Peyer's patch (tissue), 4 donors: ENCODE measurements at regions not wholly inside any gene's neighbourhood (a gene's known extent, or its start where the extent isn't known, plus 50 kb on each side); places are given as distances from the start of the nearest gene placed in this dataset.

ENCODE experiments used
- DNase-seq, 3 donors: peaks; one replicate each; pipeline ENCODE4 v3.0.0-alpha.2; 2017 to 2019
- H3K27ac ChIP-seq, 4 donors: fragments of 200-600 bp; sonication (generic); one replicate each; pipeline ENCODE4 v1.5.1; 2016 to 2019
- H3K27me3 ChIP-seq, 2 donors: fragments of 200-600 bp; sonication (generic); one replicate each; pipeline ENCODE4 v1.5.1; 2019
- H3K36me3 ChIP-seq, 3 donors: fragments of 200-600 bp; sonication (generic); one replicate each; pipeline ENCODE4 v1.5.1; 2016 to 2019
- H3K4me1 ChIP-seq, 4 donors: fragments of 200-600 bp; sonication (generic); one replicate each; pipeline ENCODE4 v1.5.1; 2016 to 2019
- H3K4me3 ChIP-seq, 4 donors: fragments of 200-600 bp; sonication (generic); 1 replicate in 3 of 4; 2 replicates in 1 of 4; pipeline ENCODE4 v1.5.1; 2016 to 2019; ENCODE audit warnings: mild to moderate bottlenecking in 1 of 4
- H3K9me3 ChIP-seq, 4 donors: fragments of 200-600 bp; sonication (generic); one replicate each; pipeline ENCODE4 v1.5.1; 2016 to 2019; ENCODE audit warnings: mild to moderate bottlenecking in 1 of 4
- CTCF ChIP-seq, 6 experiments: fragments of 450-650 bp in 4 of 6; fragments of 200-600 bp in 2 of 6; sonication (generic) in 1 of 6; IDR thresholded peaks; one replicate each; pipeline ENCODE4 v1.5.1; 2017 to 2019; ENCODE audit warnings: antibody characterized with exemption in 6 of 6, mild to moderate bottlenecking in 3 of 6, moderate library complexity in 1 of 6
- POLR2A ChIP-seq, 2 donors: fragments of 450-650 bp; IDR thresholded peaks; one replicate each; pipeline ENCODE4 v1.5.1; 2017; ENCODE audit warnings: antibody characterized with exemption in 2 of 2, mild to moderate bottlenecking in 2 of 2, moderate library complexity in 2 of 2

GRCh38 chrX:3527166-3527565 lies 180.7 kb upstream of the MXRA5 start:
- Histone ChIP-seq H3K4me1 (no peaks in the 10 kb centered on the region), H3K9me3 (no peaks in the 10 kb centered on the region), H3K27me3 (no peaks in the 10 kb centered on the region), H3K27ac (no peak overlapping the region), H3K36me3 (no peaks in the 10 kb centered on the region), H3K4me3 (no peak overlapping the region)
- no peak for TF ChIP-seq CTCF (IDR thresholded peaks at IDR 0.05)
- TF ChIP-seq POLR2A (IDR thresholded peaks at IDR 0.05) = no peak
- no peak for DNase-seq

- no peaks in the 10 kb centered on the region for H3K27me3 ChIP-seq
- TF ChIP-seq POLR2A (IDR thresholded peaks at IDR 0.05) (no peak), CTCF (IDR thresholded peaks at IDR 0.05) (no peak)
- H3K27ac ChIP-seq = no peak overlapping the region
- H3K36me3 ChIP-seq = no peaks in the 10 kb centered on the region
- no peaks in the 10 kb centered on the region for H3K9me3 ChIP-seq
- H3K4me3 ChIP-seq = no peak overlapping the region
- H3K4me1 ChIP-seq = no peaks in the 10 kb centered on the region
- no peak for DNase-seq
Measured at GRCh38 chrX:3526731-3527130, 180.3 kb upstream of the MXRA5 start.

GRCh38 chrX:3526071-3526470 lies 179.6 kb upstream of the MXRA5 start:
- TF ChIP-seq POLR2A (IDR thresholded peaks at IDR 0.05) = no peak
- no peaks in the 10 kb centered on the region for H3K27me3 ChIP-seq

GRCh38 chrX:3522101-3522650 lies 175.7 kb upstream of the MXRA5 start:
- DNase-seq = no peak
- no peaks in the 10 kb centered on the region for H3K9me3 ChIP-seq
- H3K36me3 ChIP-seq = no peaks in the 10 kb centered on the region
- no peak overlapping the region for H3K27ac ChIP-seq
- H3K27me3 ChIP-seq = no peaks in the 10 kb centered on the region
- no peak overlapping the region for H3K4me3 ChIP-seq
- no peak for TF ChIP-seq POLR2A (IDR thresholded peaks at IDR 0.05)
- TF ChIP-seq CTCF (IDR thresholded peaks at IDR 0.05) = no peak
- H3K4me1 ChIP-seq = no peaks in the 10 kb centered on the region

More at GRCh38 chrX:3526071-3526470, 179.6 kb upstream of the MXRA5 start:
- Histone ChIP-seq H3K36me3 (no peaks in the 10 kb centered on the region), H3K27ac (no peak overlapping the region), H3K4me1 (no peaks in the 10 kb centered on the region), H3K9me3 (no peaks in the 10 kb centered on the region), H3K4me3 (no peak overlapping the region)
- DNase-seq = no peak

- no peak overlapping the region for H3K4me3 ChIP-seq
- H3K36me3 ChIP-seq = no peaks in the 10 kb centered on the region
- no peaks in the 10 kb centered on the region for H3K4me1 ChIP-seq
- H3K27ac ChIP-seq = no peak overlapping the region
- H3K27me3 ChIP-seq = no peaks in the 10 kb centered on the region
- DNase-seq = no peak
- TF ChIP-seq CTCF (IDR thresholded peaks at IDR 0.05) = no peak
- TF ChIP-seq POLR2A (IDR thresholded peaks at IDR 0.05) = no peak
- no peaks in the 10 kb centered on the region for H3K9me3 ChIP-seq
Measured at GRCh38 chrX:3521396-3521795, 174.9 kb upstream of the MXRA5 start.

GRCh38 chrX:3520982-3521381 lies 174.5 kb upstream of the MXRA5 start:
- no peak for DNase-seq
- no peak overlapping the region for H3K27ac ChIP-seq
- no peak overlapping the region for H3K4me3 ChIP-seq
- H3K27me3 ChIP-seq = no peaks in the 10 kb centered on the region
- TF ChIP-seq POLR2A (IDR thresholded peaks at IDR 0.05) = no peak
- no peak for TF ChIP-seq CTCF (IDR thresholded peaks at IDR 0.05)
- no peaks in the 10 kb centered on the region for H3K4me1 ChIP-seq
- no peaks in the 10 kb centered on the region for H3K9me3 ChIP-seq
- H3K36me3 ChIP-seq = no peaks in the 10 kb centered on the region
